Suprapubic skin (tissue), 3 donors: ENCODE measurements at regions not wholly inside any gene's neighbourhood (a gene's known extent, or its start where the extent isn't known, plus 50 kb on each side); places are given as distances from the start of the nearest gene placed in this dataset.

Experiments used
- POLR2A ChIP-seq, 2 donors: fragments of 450-650 bp; IDR thresholded peaks; one replicate each; pipeline ENCODE4 v1.6.1; 2017; ENCODE audit warnings: antibody characterized with exemption in 2 of 2, mild to moderate bottlenecking in 2 of 2, moderate library complexity in 2 of 2
- TF ChIP-seq, protein P1 (sequence below), 2 donors: fragments of 200-600 bp in 1 of 2; fragments of 450-650 bp in 1 of 2; sonication (generic) in 1 of 2; IDR thresholded peaks; one replicate each; pipeline ENCODE4 v1.5.1; 2016 to 2019; ENCODE audit warnings: antibody characterized with exemption in 2 of 2, mild to moderate bottlenecking in 1 of 2, moderate library complexity in 1 of 2

DNA sequence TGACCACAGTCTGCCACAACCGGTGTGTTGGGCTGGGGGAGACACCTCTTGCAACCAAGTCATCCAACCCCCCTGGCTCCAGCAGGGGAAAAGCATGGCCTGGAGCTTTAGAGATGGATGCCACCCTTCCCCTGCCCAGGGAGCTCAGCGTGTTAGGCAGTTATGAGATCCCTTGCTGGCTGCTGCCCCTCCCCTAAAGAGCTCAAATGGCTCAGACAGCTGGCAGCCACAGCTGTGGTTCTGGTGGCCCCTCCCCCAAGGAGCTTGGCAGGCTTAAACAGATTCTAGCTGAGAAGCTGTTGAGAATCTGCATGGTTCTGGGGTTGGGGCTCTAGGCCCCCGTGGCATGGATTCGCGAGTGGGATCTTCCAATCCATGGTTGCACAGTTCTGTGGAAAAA, 64.7 kb downstream of the TEX51 start:
- TF ChIP-seq, protein P1, sequence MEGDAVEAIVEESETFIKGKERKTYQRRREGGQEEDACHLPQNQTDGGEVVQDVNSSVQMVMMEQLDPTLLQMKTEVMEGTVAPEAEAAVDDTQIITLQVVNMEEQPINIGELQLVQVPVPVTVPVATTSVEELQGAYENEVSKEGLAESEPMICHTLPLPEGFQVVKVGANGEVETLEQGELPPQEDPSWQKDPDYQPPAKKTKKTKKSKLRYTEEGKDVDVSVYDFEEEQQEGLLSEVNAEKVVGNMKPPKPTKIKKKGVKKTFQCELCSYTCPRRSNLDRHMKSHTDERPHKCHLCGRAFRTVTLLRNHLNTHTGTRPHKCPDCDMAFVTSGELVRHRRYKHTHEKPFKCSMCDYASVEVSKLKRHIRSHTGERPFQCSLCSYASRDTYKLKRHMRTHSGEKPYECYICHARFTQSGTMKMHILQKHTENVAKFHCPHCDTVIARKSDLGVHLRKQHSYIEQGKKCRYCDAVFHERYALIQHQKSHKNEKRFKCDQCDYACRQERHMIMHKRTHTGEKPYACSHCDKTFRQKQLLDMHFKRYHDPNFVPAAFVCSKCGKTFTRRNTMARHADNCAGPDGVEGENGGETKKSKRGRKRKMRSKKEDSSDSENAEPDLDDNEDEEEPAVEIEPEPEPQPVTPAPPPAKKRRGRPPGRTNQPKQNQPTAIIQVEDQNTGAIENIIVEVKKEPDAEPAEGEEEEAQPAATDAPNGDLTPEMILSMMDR (IDR thresholded peaks at IDR 0.05) = no peak
- no peak for TF ChIP-seq POLR2A (IDR thresholded peaks at IDR 0.05)
